ENCODE measurements at regions not wholly inside any gene's neighbourhood (a gene's known extent, or its start where the extent isn't known, plus 50 kb on each side); places are given as distances from the start of the nearest gene placed in this dataset.

GRCh38 chr10:62741996-62742395 is 62.5 kb upstream of the ADO start:
- Histone ChIP-seq H3K4me1 (no peaks in the 10 kb centered on the region), H3K27me3 (no peaks in the 10 kb centered on the region), H3K27ac (no peak overlapping the region), H3K9me3 (no peaks in the 10 kb centered on the region), H3K36me3 (no peaks in the 10 kb centered on the region), H3K4me3 (no peak overlapping the region)
- TF ChIP-seq CTCF (IDR thresholded peaks at IDR 0.05), result no peak
- intact Hi-C loops (cut with DNase I; ENCODE audit: low total_unique reads), result no loop called here
- DNase-seq, result no peak

GRCh38 chr10:62742536-62743061 is 61.9 kb upstream of the ADO start:
- TF ChIP-seq CTCF (IDR thresholded peaks at IDR 0.05), result no peak
- no peak overlapping the region for H3K27ac ChIP-seq
- H3K4me1 ChIP-seq, result no peaks in the 10 kb centered on the region
- H3K4me3 ChIP-seq, result no peak overlapping the region
- H3K36me3 ChIP-seq, result no peaks in the 10 kb centered on the region
- intact Hi-C loops (cut with DNase I; ENCODE audit: low total_unique reads), result no loop called here
- DNase-seq, result no peak
- no peaks in the 10 kb centered on the region for H3K27me3 ChIP-seq
- no peaks in the 10 kb centered on the region for H3K9me3 ChIP-seq

- no peak for DNase-seq
- no peaks in the 10 kb centered on the region for H3K4me1 ChIP-seq
- TF ChIP-seq CTCF (IDR thresholded peaks at IDR 0.05), result no peak
- no peaks in the 10 kb centered on the region for H3K9me3 ChIP-seq
- intact Hi-C loops (cut with DNase I; ENCODE audit: low total_unique reads), result no loop called here
- no peak overlapping the region for H3K27ac ChIP-seq
- no peaks in the 10 kb centered on the region for H3K27me3 ChIP-seq
- H3K4me3 ChIP-seq, result no peak overlapping the region
- no peaks in the 10 kb centered on the region for H3K36me3 ChIP-seq
These were observed 60.4 kb upstream of the ADO start for GRCh38 chr10:62744136-62744535.

- no peaks in the 10 kb centered on the region for H3K4me1 ChIP-seq
- H3K27me3 ChIP-seq, result no peaks in the 10 kb centered on the region
- no peaks in the 10 kb centered on the region for H3K9me3 ChIP-seq
- DNase-seq, result no peak
- no peak overlapping the region for H3K4me3 ChIP-seq
- TF ChIP-seq CTCF (IDR thresholded peaks at IDR 0.05), result no peak
- H3K27ac ChIP-seq, result no peak overlapping the region
- intact Hi-C loops (cut with DNase I; ENCODE audit: low total_unique reads), result no loop called here
- H3K36me3 ChIP-seq, result no peaks in the 10 kb centered on the region
These were observed 58.9 kb upstream of the ADO start for GRCh38 chr10:62745581-62745980.

- H3K36me3 ChIP-seq, result no peaks in the 10 kb centered on the region
- H3K4me1 ChIP-seq, result no peaks in the 10 kb centered on the region
- H3K4me3 ChIP-seq, result no peak overlapping the region
- TF ChIP-seq CTCF (IDR thresholded peaks at IDR 0.05), result no peak
- H3K9me3 ChIP-seq, result no peaks in the 10 kb centered on the region
- DNase-seq, result no peak
- H3K27me3 ChIP-seq, result no peaks in the 10 kb centered on the region
- H3K27ac ChIP-seq, result no peak overlapping the region
- intact Hi-C loops (cut with DNase I; ENCODE audit: low total_unique reads), result no loop called here
These were observed 57.4 kb upstream of the ADO start for GRCh38 chr10:62746951-62747729.

Data from tibial artery (tissue), 4 donors.